Stimulated activated naive B cell treated with anti-CD40 and anti-IgM and Interleukin-4, amounts not matched to agents 10 μg/mL and 1 μg/mL and 100 μg/mL, for 72 hours (primary cell): ENCODE measurements at regions not wholly inside any gene's neighbourhood (a gene's known extent, or its start where the extent isn't known, plus 50 kb on each side); places are given as distances from the start of the nearest gene placed in this dataset.

Source experiments
- ATAC-seq, 2 donors: fragments of 150-1000 bp; cut with Tn5 transposase; replicated peaks; 2 replicates each; pipeline ENCODE4 v1.10.0; 2021; ENCODE audit warnings: moderate library complexity in 1 of 2
- DNase-seq: peaks from one replicate; pipeline ENCODE4 v3.0.0; 2021
- H3K27ac Mint-ChIP-seq: one replicate; pipeline ENCODE4 v1.8.0; 2022; ENCODE audit warnings: mild to moderate bottlenecking, mixed read lengths
- H3K27me3 Mint-ChIP-seq, 2 donors: one replicate each; pipeline ENCODE4 v1.8.0; 2022; ENCODE audit warnings: mixed read lengths in 2 of 2
- H3K36me3 Mint-ChIP-seq, 2 donors: one replicate each; pipeline ENCODE4 v1.8.0; 2022; ENCODE audit warnings: mixed read lengths in 2 of 2, mild to moderate bottlenecking in 1 of 2
- H3K4me1 Mint-ChIP-seq, 2 donors: one replicate each; pipeline ENCODE4 v1.8.0; 2022; ENCODE audit warnings: mixed read lengths in 2 of 2, mild to moderate bottlenecking in 1 of 2
- H3K4me3 Mint-ChIP-seq, 2 donors: one replicate each; pipeline ENCODE4 v1.8.0; 2022; ENCODE audit warnings: mild to moderate bottlenecking in 2 of 2, mixed read lengths in 2 of 2, moderate library complexity in 1 of 2
- H3K9me3 Mint-ChIP-seq, 2 donors: one replicate each; pipeline ENCODE4 v1.8.0; 2022; ENCODE audit warnings: mixed read lengths in 2 of 2, mild to moderate bottlenecking in 1 of 2

- Mint-ChIP-seq H3K4me3 (no peak overlapping the region), H3K27ac (no peak overlapping the region), H3K4me1 (no peaks in the 10 kb centered on the region), H3K27me3 (no peaks in the 10 kb centered on the region), H3K9me3 (peaks cover 6 to 12% of the 10 kb centered on the region in 2 donors), H3K36me3 (no peaks in the 10 kb centered on the region)
- DNase-seq = no peak
- ATAC-seq = no peak
These were observed 654.3 kb downstream of the METTL4 start for GRCh38 chr18:1916869-1917523.

GRCh38 chr18:1917569-1917968 is 653.7 kb downstream of the METTL4 start:
- no peak overlapping the region for H3K4me3 Mint-ChIP-seq
- H3K27me3 Mint-ChIP-seq = no peaks in the 10 kb centered on the region
- H3K9me3 Mint-ChIP-seq = peaks cover 6 to 12% of the 10 kb centered on the region in 2 donors
- ATAC-seq = no peak
- H3K36me3 Mint-ChIP-seq = no peaks in the 10 kb centered on the region
- no peak for DNase-seq
- H3K27ac Mint-ChIP-seq = no peak overlapping the region
- no peaks in the 10 kb centered on the region for H3K4me1 Mint-ChIP-seq

DNA sequence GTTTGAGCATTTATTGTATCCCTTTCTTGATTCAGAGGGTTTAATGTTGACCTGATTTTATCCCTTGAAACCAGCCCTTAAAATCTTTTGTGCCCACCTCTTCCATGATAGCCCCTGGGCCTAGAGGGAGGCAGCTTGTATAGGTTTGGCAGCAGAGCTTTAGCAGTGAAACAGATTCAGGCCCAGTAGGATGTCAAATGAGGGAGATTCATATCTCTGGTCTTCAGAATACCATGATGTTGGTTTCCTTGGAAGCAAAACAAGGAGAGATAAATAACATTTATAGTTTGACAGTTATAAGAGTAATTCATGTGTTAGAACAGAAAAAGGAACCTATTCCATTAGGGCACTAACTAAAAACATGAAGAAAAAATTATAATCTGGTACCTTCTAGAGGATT is 649.2 kb downstream of the METTL4 start:
- no peak for ATAC-seq
- Mint-ChIP-seq H3K36me3 (no peaks in the 10 kb centered on the region), H3K4me3 (no peak overlapping the region), H3K9me3 (no peaks in the 10 kb centered on the region), H3K27ac (no peak overlapping the region), H3K4me1 (no peaks in the 10 kb centered on the region), H3K27me3 (no peaks in the 10 kb centered on the region)
- no peak for DNase-seq

GRCh38 chr18:1928711-1929110 is 642.6 kb downstream of the METTL4 start:
- Mint-ChIP-seq H3K36me3 (no peaks in the 10 kb centered on the region), H3K27me3 (no peaks in the 10 kb centered on the region), H3K4me3 (no peak overlapping the region), H3K27ac (no peak overlapping the region), H3K9me3 (no peaks in the 10 kb centered on the region), H3K4me1 (no peaks in the 10 kb centered on the region)
- DNase-seq (no peak), ATAC-seq (no peak)

DNA sequence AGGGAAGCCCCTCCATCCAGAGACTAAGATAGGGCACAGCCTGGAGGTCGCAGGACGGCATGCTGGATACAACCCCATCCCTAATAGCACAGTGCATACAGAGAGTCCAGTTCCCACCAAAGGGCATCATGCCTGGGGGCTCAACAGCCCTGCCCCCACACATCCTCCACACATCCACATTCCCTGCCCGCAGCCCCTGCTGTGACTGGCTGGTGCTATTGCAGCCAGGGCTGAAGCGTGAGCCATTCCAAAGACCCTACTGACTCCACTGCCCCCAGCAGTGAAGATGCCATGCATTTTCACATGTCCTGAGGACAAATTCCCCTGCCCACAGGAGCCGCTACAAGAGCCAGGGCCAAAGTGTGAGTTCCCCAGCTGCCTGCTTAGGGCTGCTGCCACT is 641.6 kb downstream of the METTL4 start:
- H3K4me3 Mint-ChIP-seq = no peak overlapping the region
- no peaks in the 10 kb centered on the region for H3K9me3 Mint-ChIP-seq
- H3K36me3 Mint-ChIP-seq = no peaks in the 10 kb centered on the region
- no peak overlapping the region for H3K27ac Mint-ChIP-seq
- no peak for ATAC-seq
- no peak for DNase-seq
- no peaks in the 10 kb centered on the region for H3K27me3 Mint-ChIP-seq
- H3K4me1 Mint-ChIP-seq = no peaks in the 10 kb centered on the region

DNA sequence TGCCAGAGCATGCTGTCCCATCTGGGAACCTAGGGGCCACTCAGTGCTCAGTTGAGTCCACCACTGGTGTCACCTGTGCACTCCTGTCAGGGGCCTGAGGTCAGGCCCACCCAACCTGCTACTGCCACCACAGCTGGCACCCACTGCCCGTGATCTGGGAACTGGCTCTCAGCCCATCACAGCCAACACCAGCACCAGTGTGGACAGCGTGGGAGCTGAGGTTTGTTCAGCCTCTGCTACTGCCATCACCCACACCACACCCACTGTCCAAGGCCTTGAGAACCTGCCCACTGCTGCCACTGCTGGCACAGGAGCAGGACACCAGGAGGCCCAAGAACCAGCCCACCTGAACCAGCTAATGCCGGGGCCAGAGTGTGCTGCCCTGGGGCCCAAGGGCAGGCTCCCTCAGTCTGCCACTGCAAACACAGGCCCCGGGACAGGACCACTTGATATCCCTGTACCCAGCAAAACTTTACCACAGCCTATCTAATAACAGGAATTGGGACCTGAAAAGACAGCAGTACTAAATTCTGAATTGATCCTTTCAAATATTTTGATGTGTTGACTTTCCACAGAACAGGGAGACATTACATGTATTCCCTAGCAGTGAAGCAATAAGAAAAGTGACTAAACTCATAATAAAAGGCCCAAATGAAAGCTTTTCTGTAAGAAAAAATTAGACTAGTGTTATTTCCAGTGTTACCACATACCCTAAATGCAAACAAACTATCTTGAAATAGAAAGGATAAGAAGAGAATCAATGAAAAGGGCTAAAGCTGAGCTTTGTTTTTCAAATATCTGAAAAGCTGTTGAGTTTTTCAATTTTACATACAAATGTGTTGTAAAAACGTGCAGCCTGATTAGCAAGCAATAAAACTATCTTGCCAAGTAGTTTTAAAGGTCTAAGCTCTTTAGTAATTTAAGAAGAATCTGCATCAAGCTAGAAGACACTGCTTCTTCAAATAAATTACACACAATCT is 640.7 kb downstream of the METTL4 start:
- DNase-seq = no peak
- ATAC-seq = no peak
- no peaks in the 10 kb centered on the region for H3K27me3 Mint-ChIP-seq
- H3K27ac Mint-ChIP-seq = no peak overlapping the region
- no peak overlapping the region for H3K4me3 Mint-ChIP-seq
- no peaks in the 10 kb centered on the region for H3K36me3 Mint-ChIP-seq
- H3K9me3 Mint-ChIP-seq = no peaks in the 10 kb centered on the region
- H3K4me1 Mint-ChIP-seq = no peaks in the 10 kb centered on the region

GRCh38 chr18:1952486-1952885 is 618.8 kb downstream of the METTL4 start:
- H3K36me3 Mint-ChIP-seq = no peaks in the 10 kb centered on the region
- H3K4me1 Mint-ChIP-seq = no peaks in the 10 kb centered on the region
- DNase-seq (no peak), ATAC-seq (no peak)
- H3K4me3 Mint-ChIP-seq = no peak overlapping the region
- H3K9me3 Mint-ChIP-seq = peaks cover 0 to 7% of the 10 kb centered on the region in 2 donors
- no peak overlapping the region for H3K27ac Mint-ChIP-seq
- H3K27me3 Mint-ChIP-seq = no peaks in the 10 kb centered on the region

DNA sequence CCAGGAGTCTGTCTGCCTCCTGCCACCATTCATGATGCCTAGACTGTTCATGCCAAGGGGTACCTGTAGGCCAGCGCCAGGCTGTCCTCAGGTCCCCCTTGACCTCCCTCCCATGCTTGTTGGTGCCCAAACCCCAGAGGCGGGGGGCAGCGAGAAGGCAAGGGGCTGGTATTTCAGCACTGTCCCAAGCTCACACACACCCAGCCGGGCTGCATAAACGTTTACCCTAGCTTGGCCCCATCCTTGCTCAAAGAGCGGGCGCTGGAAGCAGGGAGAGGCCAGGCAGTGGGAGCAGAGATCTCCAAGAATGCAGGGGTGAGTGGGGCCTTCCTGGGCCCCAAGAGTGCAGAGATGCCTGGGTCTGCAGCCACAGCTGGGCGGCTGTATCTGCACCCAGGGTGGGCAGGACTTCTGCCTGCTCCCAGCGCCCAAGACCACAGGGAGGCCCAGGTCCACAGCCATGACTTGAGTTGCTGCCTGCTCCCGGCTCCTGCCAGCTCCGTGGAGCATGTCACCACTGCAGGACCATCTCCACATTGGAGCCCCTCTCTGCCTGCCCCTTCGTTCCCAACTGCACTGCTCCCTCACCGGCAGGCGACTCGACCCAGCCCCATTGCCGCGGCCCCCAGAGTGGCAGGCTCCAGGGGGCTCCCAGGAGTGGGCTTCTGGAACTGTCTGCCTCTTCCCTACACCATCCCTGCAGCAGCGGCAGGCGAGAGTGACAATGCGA is 616.6 kb downstream of the METTL4 start:
- ATAC-seq (no peak), DNase-seq (no peak)
- Mint-ChIP-seq H3K36me3 (no peaks in the 10 kb centered on the region), H3K27ac (no peak overlapping the region), H3K27me3 (no peaks in the 10 kb centered on the region), H3K4me1 (no peaks in the 10 kb centered on the region), H3K4me3 (no peak overlapping the region), H3K9me3 (peaks cover 0 to 6% of the 10 kb centered on the region in 2 donors)

DNA sequence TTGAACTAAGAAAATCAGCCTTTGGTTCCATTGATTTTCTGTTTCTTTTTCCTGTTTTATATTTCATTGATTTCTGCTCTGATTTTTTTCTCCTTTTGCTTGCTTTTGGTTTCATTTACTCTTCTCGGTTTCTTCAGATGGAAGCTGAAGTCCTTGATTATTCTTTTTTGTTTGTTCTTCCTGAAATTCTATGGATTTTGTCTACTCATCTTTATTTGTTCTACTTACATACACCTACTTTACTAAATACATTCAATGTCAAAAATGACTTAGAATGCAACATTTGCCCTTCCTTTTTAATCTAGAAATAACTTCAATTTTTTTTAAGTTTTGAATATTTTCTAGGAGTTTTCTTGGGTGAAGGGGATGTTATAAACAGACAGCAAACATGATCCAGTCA is 612.5 kb downstream of the METTL4 start:
- Mint-ChIP-seq H3K4me3 (no peak overlapping the region), H3K4me1 (no peaks in the 10 kb centered on the region), H3K9me3 (peaks cover 0 to 4% of the 10 kb centered on the region in 2 donors), H3K27ac (no peak overlapping the region), H3K27me3 (peaks cover 4 to 6% of the 10 kb centered on the region in 2 donors), H3K36me3 (no peaks in the 10 kb centered on the region)
- no peak for DNase-seq
- ATAC-seq = no peak

DNA sequence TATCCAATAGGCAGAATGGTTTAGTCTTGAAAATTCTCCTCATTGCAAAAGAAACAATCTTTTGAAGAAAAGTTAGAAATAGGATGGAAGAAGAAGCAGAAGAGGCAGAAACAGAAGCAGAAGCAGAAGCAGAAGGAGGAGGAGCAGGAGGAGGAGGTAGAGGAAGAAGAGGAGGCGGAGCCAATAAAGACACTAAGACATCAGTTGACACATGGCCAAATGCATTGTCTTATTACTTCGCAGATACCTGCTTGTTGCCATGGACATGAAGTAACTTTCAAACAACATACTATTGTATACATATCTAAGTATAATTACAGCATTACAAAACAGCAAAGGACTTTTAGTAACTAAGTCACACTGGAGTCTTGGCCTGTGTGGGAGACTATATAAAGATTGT is 606.3 kb downstream of the METTL4 start:
- no peak overlapping the region for H3K27ac Mint-ChIP-seq
- H3K4me3 Mint-ChIP-seq = no peak overlapping the region
- no peaks in the 10 kb centered on the region for H3K9me3 Mint-ChIP-seq
- H3K36me3 Mint-ChIP-seq = no peaks in the 10 kb centered on the region
- ATAC-seq = no peak
- no peaks in the 10 kb centered on the region for H3K4me1 Mint-ChIP-seq
- H3K27me3 Mint-ChIP-seq = peaks cover 2 to 4% of the 10 kb centered on the region in 2 donors
- no peak for DNase-seq

GRCh38 chr18:1965541-1965940 is 605.8 kb downstream of the METTL4 start:
- Mint-ChIP-seq H3K4me3 (no peak overlapping the region), H3K9me3 (no peaks in the 10 kb centered on the region), H3K36me3 (no peaks in the 10 kb centered on the region), H3K4me1 (no peaks in the 10 kb centered on the region), H3K27ac (no peak overlapping the region), H3K27me3 (no peaks in the 10 kb centered on the region)
- ATAC-seq (peak; percentile 50 to 55), DNase-seq (no peak)

DNA sequence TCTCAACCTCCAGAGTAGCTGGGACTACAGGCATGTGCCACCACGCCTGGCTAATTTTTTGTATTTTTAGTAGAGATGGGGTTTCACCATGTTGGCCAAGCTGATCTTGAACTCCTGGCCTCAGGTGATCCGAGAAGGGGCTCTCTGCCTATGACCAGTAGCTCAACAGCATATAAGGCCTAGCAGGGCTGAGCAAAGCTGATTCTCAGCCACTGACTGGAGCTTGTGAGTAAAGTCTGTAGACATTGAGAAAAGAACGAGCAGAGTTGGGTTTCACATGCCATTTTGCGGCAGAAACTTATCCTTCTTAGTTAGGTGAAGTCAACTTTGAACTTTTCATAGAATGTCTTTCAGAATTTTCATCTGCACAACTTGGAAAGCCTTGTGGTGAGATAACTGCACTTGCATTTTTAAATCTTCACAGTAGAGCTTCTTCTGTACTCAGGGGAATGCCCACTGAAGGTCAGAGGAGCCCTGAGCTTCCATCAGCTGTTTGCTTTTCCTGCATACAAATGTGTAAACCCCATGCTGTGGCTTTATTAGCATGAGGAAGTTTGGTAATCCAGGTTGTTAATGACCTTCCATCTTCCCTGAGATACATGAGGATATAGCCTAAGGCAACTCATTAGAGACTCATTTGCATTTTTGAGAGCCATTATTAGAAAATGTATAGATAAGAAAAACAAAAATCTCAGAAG is 602.4 kb downstream of the METTL4 start:
- no peaks in the 10 kb centered on the region for H3K9me3 Mint-ChIP-seq

DNA sequence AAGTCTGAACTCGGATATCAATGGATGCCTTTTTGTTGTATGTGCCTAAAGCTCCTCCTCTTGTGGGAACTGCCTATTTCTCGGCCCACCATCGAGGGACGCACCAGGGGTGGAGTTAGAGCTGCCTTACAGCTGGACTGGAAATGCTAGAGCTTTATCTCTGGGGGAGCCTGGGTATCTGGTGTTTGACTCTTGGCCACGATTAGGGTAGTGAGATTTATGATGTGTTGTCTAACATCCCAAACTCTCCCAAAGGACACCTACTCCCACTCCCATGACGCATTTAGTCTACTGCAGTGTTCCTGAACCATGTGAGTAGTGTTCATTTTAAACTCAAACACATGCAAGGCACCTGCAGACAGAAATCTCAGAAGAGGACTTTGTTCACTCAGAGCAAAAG is 594.8 kb downstream of the METTL4 start:
- Mint-ChIP-seq H3K27me3 (no peaks in the 10 kb centered on the region), H3K36me3 (no peaks in the 10 kb centered on the region), H3K27ac (no peak overlapping the region), H3K4me3 (no peak overlapping the region), H3K4me1 (no peaks in the 10 kb centered on the region), H3K9me3 (peaks cover 5 to 12% of the 10 kb centered on the region in 2 donors)
- ATAC-seq (no peak), DNase-seq (no peak)

More for the DNA sequence above, 602.4 kb downstream of the METTL4 start:
- Mint-ChIP-seq H3K27ac (no peak overlapping the region), H3K36me3 (no peaks in the 10 kb centered on the region), H3K4me1 (no peaks in the 10 kb centered on the region), H3K4me3 (no peak overlapping the region), H3K27me3 (no peaks in the 10 kb centered on the region)
- ATAC-seq = peak; percentile 23 to 48
- no peak for DNase-seq

DNA sequence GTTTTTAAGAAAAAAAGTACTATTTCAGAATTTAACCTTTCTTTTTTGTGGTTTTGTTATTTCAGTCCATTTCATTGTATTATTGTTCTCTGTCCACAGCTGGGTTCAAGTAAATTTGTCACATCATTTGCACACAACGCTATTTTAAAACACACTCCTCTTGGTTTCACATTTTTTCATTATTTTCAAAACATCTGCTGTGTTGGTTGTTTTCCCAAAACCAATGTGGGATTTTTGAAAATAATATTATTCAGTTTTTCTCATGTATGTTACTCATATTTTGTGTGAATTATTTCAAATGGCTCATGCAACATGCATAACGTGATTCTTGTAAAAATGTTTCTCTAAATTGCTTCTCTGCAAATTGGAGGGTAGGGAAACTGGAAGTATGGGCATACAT is 589.2 kb downstream of the METTL4 start:
- no peak for ATAC-seq
- no peak for DNase-seq
- no peaks in the 10 kb centered on the region for H3K36me3 Mint-ChIP-seq
- H3K4me1 Mint-ChIP-seq = no peaks in the 10 kb centered on the region
- peaks cover 8 to 12% of the 10 kb centered on the region in 2 donors for H3K9me3 Mint-ChIP-seq
- no peak overlapping the region for H3K4me3 Mint-ChIP-seq
- H3K27me3 Mint-ChIP-seq = peaks cover 0 to 6% of the 10 kb centered on the region in 2 donors
- H3K27ac Mint-ChIP-seq = no peak overlapping the region
